ENCODE measurements at regions not wholly inside any gene's neighbourhood (a gene's known extent, or its start where the extent isn't known, plus 50 kb on each side); places are given as distances from the start of the nearest gene placed in this dataset.
A peak's percentile ranks its signal among the peaks of the same experiment; 100 is the strongest.
"Not testable (repeated sequence)": the region's sequence is repeated elsewhere in the genome, so short reads cannot be mapped to it uniquely, and the experiment has no call there.

- no CpG with 5 or more reads among the region's 4 CpGs for WGBS (ENCODE audit: insufficient coverage, low lambda C conversion rate)
- Histone ChIP-seq H3K4me3 (ENCODE audit: low read length) (no peak overlapping the region), H3K27me3 (ENCODE audit: control insufficient read depth, insufficient read depth, low read length) (no peaks in the 10 kb centered on the region), H3K27ac (ENCODE audit: low read length) (no peak overlapping the region), H3K36me3 (ENCODE audit: control insufficient read depth, insufficient read depth, low read length) (no peaks in the 10 kb centered on the region), H3K9me3 (ENCODE audit: control insufficient read depth, low read depth, low read length) (no peaks in the 10 kb centered on the region), H3K4me1 (ENCODE audit: control insufficient read depth, insufficient read depth, low read length) (no peaks in the 10 kb centered on the region)
- no peak for DNase-seq
Measured at GRCh38 chr4:177989503-177990201, 547.4 kb upstream of the AGA start.

GRCh38 chr4:178003098-178003657, 560.9 kb upstream of the AGA start:
- Histone ChIP-seq H3K36me3 (ENCODE audit: control insufficient read depth, insufficient read depth, low read length) (no peaks in the 10 kb centered on the region), H3K27ac (ENCODE audit: low read length) (no peak overlapping the region), H3K4me1 (ENCODE audit: control insufficient read depth, insufficient read depth, low read length) (no peaks in the 10 kb centered on the region), H3K27me3 (ENCODE audit: control insufficient read depth, insufficient read depth, low read length) (no peaks in the 10 kb centered on the region), H3K9me3 (ENCODE audit: control insufficient read depth, low read depth, low read length) (no peaks in the 10 kb centered on the region), H3K4me3 (ENCODE audit: low read length) (no peak overlapping the region)
- no peak for DNase-seq
- 86% methylated on average over 1 of the region's 5 CpGs for WGBS (ENCODE audit: insufficient coverage, low lambda C conversion rate)

- no peaks in the 10 kb centered on the region for H3K9me3 ChIP-seq (ENCODE audit: control insufficient read depth, low read depth, low read length)
- no peaks in the 10 kb centered on the region for H3K36me3 ChIP-seq (ENCODE audit: control insufficient read depth, insufficient read depth, low read length)
- no peak overlapping the region for H3K4me3 ChIP-seq (ENCODE audit: low read length)
- H3K4me1 ChIP-seq (ENCODE audit: control insufficient read depth, insufficient read depth, low read length), result no peaks in the 10 kb centered on the region
- H3K27me3 ChIP-seq (ENCODE audit: control insufficient read depth, insufficient read depth, low read length), result no peaks in the 10 kb centered on the region
- H3K27ac ChIP-seq (ENCODE audit: low read length), result no peak overlapping the region
- no peak for DNase-seq
- 87% methylated on average over 3 of the region's 3 CpGs for WGBS (ENCODE audit: insufficient coverage, low lambda C conversion rate)
Measured at GRCh38 chr4:178010596-178010995, 568.4 kb upstream of the AGA start.

GRCh38 chr4:178015046-178015445, 572.8 kb upstream of the AGA start:
- WGBS (ENCODE audit: insufficient coverage, low lambda C conversion rate), result no CpG with 5 or more reads among the region's 27 CpGs
- H3K36me3 ChIP-seq (ENCODE audit: control insufficient read depth, insufficient read depth, low read length); H3K9me3 ChIP-seq (ENCODE audit: control insufficient read depth, low read depth, low read length); H3K4me1 ChIP-seq (ENCODE audit: control insufficient read depth, insufficient read depth, low read length); DNase-seq; H3K27ac ChIP-seq (ENCODE audit: low read length); H3K27me3 ChIP-seq (ENCODE audit: control insufficient read depth, insufficient read depth, low read length); H3K4me3 ChIP-seq (ENCODE audit: low read length): not testable (repeated sequence)

GRCh38 chr4:178026999-178027398, 584.8 kb upstream of the AGA start:
- no peak for DNase-seq
- H3K4me1 ChIP-seq (ENCODE audit: control insufficient read depth, insufficient read depth, low read length), result no peaks in the 10 kb centered on the region
- no peaks in the 10 kb centered on the region for H3K36me3 ChIP-seq (ENCODE audit: control insufficient read depth, insufficient read depth, low read length)
- no peak overlapping the region for H3K4me3 ChIP-seq (ENCODE audit: low read length)
- H3K9me3 ChIP-seq (ENCODE audit: control insufficient read depth, low read depth, low read length), result no peaks in the 10 kb centered on the region
- 74% methylated on average over 3 of the region's 3 CpGs for WGBS (ENCODE audit: insufficient coverage, low lambda C conversion rate)
- no peaks in the 10 kb centered on the region for H3K27me3 ChIP-seq (ENCODE audit: control insufficient read depth, insufficient read depth, low read length)
- H3K27ac ChIP-seq (ENCODE audit: low read length), result no peak overlapping the region

- Histone ChIP-seq H3K4me1 (ENCODE audit: control insufficient read depth, insufficient read depth, low read length) (no peaks in the 10 kb centered on the region), H3K27ac (ENCODE audit: low read length) (no peak overlapping the region), H3K36me3 (ENCODE audit: control insufficient read depth, insufficient read depth, low read length) (no peaks in the 10 kb centered on the region), H3K27me3 (ENCODE audit: control insufficient read depth, insufficient read depth, low read length) (no peaks in the 10 kb centered on the region), H3K4me3 (ENCODE audit: low read length) (no peak overlapping the region), H3K9me3 (ENCODE audit: control insufficient read depth, low read depth, low read length) (no peaks in the 10 kb centered on the region)
- WGBS (ENCODE audit: insufficient coverage, low lambda C conversion rate), result no CpG with 5 or more reads among the region's 3 CpGs
- no peak for DNase-seq
Measured at GRCh38 chr4:178027796-178028195, 585.6 kb upstream of the AGA start.

GRCh38 chr4:178028481-178028880, 586.2 kb upstream of the AGA start:
- Histone ChIP-seq H3K4me3 (ENCODE audit: low read length) (no peak overlapping the region), H3K9me3 (ENCODE audit: control insufficient read depth, low read depth, low read length) (no peaks in the 10 kb centered on the region), H3K36me3 (ENCODE audit: control insufficient read depth, insufficient read depth, low read length) (no peaks in the 10 kb centered on the region), H3K27ac (ENCODE audit: low read length) (no peak overlapping the region), H3K27me3 (ENCODE audit: control insufficient read depth, insufficient read depth, low read length) (no peaks in the 10 kb centered on the region), H3K4me1 (ENCODE audit: control insufficient read depth, insufficient read depth, low read length) (no peaks in the 10 kb centered on the region)
- 71% methylated on average over 1 of the region's 2 CpGs for WGBS (ENCODE audit: insufficient coverage, low lambda C conversion rate)
- no peak for DNase-seq

GRCh38 chr4:178037459-178038214, 595.4 kb upstream of the AGA start:
- no peak for DNase-seq
- H3K4me1 ChIP-seq (ENCODE audit: control insufficient read depth, insufficient read depth, low read length), result no peaks in the 10 kb centered on the region
- no peaks in the 10 kb centered on the region for H3K27me3 ChIP-seq (ENCODE audit: control insufficient read depth, insufficient read depth, low read length)
- no peaks in the 10 kb centered on the region for H3K9me3 ChIP-seq (ENCODE audit: control insufficient read depth, low read depth, low read length)
- 90% methylated on average over 3 of the region's 15 CpGs for WGBS (ENCODE audit: insufficient coverage, low lambda C conversion rate)
- H3K4me3 ChIP-seq (ENCODE audit: low read length), result no peak overlapping the region
- no peaks in the 10 kb centered on the region for H3K36me3 ChIP-seq (ENCODE audit: control insufficient read depth, insufficient read depth, low read length)
- H3K27ac ChIP-seq (ENCODE audit: low read length), result no peak overlapping the region

GRCh38 chr4:178056996-178057395, 614.8 kb upstream of the AGA start:
- DNase-seq, result peak; percentile 36 to 73
- Histone ChIP-seq H3K27ac (ENCODE audit: low read length) (peak overlapping the region; percentile 13), H3K36me3 (ENCODE audit: control insufficient read depth, insufficient read depth, low read length) (no peaks in the 10 kb centered on the region), H3K4me3 (ENCODE audit: low read length) (no peak overlapping the region), H3K27me3 (ENCODE audit: control insufficient read depth, insufficient read depth, low read length) (no peaks in the 10 kb centered on the region), H3K9me3 (ENCODE audit: control insufficient read depth, low read depth, low read length) (no peaks in the 10 kb centered on the region), H3K4me1 (ENCODE audit: control insufficient read depth, insufficient read depth, low read length) (no peaks in the 10 kb centered on the region)
- no CpG with 5 or more reads among the region's 1 CpG for WGBS (ENCODE audit: insufficient coverage, low lambda C conversion rate)

- Histone ChIP-seq H3K9me3 (ENCODE audit: control insufficient read depth, low read depth, low read length) (no peaks in the 10 kb centered on the region), H3K36me3 (ENCODE audit: control insufficient read depth, insufficient read depth, low read length) (no peaks in the 10 kb centered on the region), H3K4me1 (ENCODE audit: control insufficient read depth, insufficient read depth, low read length) (peaks cover 12% of the 10 kb centered on the region), H3K4me3 (ENCODE audit: low read length) (no peak overlapping the region), H3K27ac (ENCODE audit: low read length) (no peak overlapping the region), H3K27me3 (ENCODE audit: control insufficient read depth, insufficient read depth, low read length) (no peaks in the 10 kb centered on the region)
- no peak for DNase-seq
- 40% methylated on average over 1 of the region's 1 CpG for WGBS (ENCODE audit: insufficient coverage, low lambda C conversion rate)
Measured at GRCh38 chr4:178063568-178063967, 621.3 kb upstream of the AGA start.
